ENCODE measurements at regions not wholly inside any gene's neighbourhood (a gene's known extent, or its start where the extent isn't known, plus 50 kb on each side); places are given as distances from the start of the nearest gene placed in this dataset.
"Not testable (repeated sequence)": the region's sequence is repeated elsewhere in the genome, so short reads cannot be mapped to it uniquely, and the experiment has no call there.

DNA sequence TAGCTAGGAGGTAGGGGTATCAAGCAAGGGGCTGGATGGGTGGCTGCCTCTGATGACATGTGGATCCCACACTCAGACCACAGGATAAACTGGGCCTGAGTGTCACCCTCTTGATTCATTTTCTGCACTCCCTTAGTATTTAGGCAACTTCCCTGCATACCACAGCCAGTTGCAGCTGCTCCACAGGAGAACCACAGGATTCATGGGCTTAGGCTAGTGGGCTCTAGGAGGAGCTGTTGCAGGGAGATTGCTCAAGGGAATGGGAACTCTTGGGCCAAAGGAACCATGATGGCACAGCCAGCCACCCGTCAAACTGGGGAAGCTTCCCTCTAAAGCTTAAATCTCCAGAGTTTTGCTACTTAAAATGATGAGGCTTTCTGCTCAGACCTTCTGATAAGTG is 269.7 kb upstream of the ASIC2 start:
- Mint-ChIP-seq H3K4me1 (ENCODE audit: unreplicated experiment) (peaks cover 2% of the 10 kb centered on the region), H3K9me3 (ENCODE audit: unreplicated experiment) (peaks cover 49% of the 10 kb centered on the region), H3K4me3 (ENCODE audit: unreplicated experiment) (no peak overlapping the region)

DNA sequence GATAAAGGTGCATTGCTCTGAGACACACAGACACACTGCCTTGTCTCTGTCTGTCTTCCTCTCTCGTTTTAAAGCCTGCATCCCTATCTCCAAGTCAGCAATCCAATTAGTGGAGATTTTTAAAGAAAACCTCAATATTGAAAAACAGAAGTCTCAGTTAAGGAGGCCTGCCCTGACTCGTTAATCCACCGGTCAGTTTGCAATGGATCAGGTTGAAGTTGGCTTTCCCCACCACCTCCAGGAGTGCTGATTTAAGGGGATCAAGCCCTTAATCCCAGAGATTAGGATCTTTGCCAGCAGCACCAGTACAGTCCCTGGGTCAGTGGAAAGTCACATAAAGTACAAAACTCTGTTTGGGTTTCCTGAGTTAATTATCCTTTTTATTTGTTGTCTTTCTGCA is 271.1 kb upstream of the ASIC2 start:
- Mint-ChIP-seq H3K27ac (ENCODE audit: unreplicated experiment) (no peak overlapping the region), H3K27me3 (ENCODE audit: unreplicated experiment) (no peaks in the 10 kb centered on the region), H3K4me3 (ENCODE audit: unreplicated experiment) (no peak overlapping the region), H3K9me3 (ENCODE audit: unreplicated experiment) (peaks cover 48% of the 10 kb centered on the region), H3K4me1 (ENCODE audit: unreplicated experiment) (peaks cover 2% of the 10 kb centered on the region), H3K36me3 (ENCODE audit: unreplicated experiment) (no peaks in the 10 kb centered on the region)
- no peak for DNase-seq (ENCODE audit: extremely low spot score, unreplicated experiment)
- TF ChIP-seq, protein P1, sequence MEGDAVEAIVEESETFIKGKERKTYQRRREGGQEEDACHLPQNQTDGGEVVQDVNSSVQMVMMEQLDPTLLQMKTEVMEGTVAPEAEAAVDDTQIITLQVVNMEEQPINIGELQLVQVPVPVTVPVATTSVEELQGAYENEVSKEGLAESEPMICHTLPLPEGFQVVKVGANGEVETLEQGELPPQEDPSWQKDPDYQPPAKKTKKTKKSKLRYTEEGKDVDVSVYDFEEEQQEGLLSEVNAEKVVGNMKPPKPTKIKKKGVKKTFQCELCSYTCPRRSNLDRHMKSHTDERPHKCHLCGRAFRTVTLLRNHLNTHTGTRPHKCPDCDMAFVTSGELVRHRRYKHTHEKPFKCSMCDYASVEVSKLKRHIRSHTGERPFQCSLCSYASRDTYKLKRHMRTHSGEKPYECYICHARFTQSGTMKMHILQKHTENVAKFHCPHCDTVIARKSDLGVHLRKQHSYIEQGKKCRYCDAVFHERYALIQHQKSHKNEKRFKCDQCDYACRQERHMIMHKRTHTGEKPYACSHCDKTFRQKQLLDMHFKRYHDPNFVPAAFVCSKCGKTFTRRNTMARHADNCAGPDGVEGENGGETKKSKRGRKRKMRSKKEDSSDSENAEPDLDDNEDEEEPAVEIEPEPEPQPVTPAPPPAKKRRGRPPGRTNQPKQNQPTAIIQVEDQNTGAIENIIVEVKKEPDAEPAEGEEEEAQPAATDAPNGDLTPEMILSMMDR (IDR thresholded peaks at IDR 0.05) = no peak

More for the DNA sequence above, 269.7 kb upstream of the ASIC2 start:
- TF ChIP-seq, protein P1 (IDR thresholded peaks at IDR 0.05) = no peak
- DNase-seq (ENCODE audit: extremely low spot score, unreplicated experiment) = no peak
- Mint-ChIP-seq H3K36me3 (ENCODE audit: unreplicated experiment) (no peaks in the 10 kb centered on the region), H3K27ac (ENCODE audit: unreplicated experiment) (no peak overlapping the region), H3K27me3 (ENCODE audit: unreplicated experiment) (no peaks in the 10 kb centered on the region)

DNA sequence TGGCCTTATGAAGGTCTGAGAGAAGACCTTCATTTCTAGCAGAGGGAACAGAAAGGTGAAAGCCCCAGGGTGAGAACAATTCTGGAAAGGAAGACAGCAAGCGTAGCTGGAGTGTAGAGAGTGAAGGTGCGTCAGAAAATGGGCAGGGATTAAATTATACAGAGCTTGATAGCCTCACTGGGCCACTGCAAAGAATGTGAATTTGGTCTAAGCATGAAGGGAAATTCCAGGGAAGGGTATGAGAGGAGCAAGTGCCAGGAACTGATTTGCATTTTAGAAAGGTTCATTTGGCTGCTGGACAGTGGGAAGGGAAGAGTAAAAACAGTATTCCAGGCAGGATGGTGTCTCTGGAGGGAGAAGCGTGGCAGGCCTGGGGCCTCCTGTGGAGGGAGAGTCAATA is 274.1 kb upstream of the ASIC2 start:
- DNase-seq (ENCODE audit: extremely low spot score, unreplicated experiment) = no peak
- Mint-ChIP-seq H3K27me3 (ENCODE audit: unreplicated experiment) (no peaks in the 10 kb centered on the region), H3K4me3 (ENCODE audit: unreplicated experiment) (no peak overlapping the region), H3K27ac (ENCODE audit: unreplicated experiment) (no peak overlapping the region), H3K9me3 (ENCODE audit: unreplicated experiment) (peaks cover 37% of the 10 kb centered on the region), H3K36me3 (ENCODE audit: unreplicated experiment) (no peaks in the 10 kb centered on the region), H3K4me1 (ENCODE audit: unreplicated experiment) (no peaks in the 10 kb centered on the region)
- TF ChIP-seq, protein P1 (IDR thresholded peaks at IDR 0.05) = no peak

DNA sequence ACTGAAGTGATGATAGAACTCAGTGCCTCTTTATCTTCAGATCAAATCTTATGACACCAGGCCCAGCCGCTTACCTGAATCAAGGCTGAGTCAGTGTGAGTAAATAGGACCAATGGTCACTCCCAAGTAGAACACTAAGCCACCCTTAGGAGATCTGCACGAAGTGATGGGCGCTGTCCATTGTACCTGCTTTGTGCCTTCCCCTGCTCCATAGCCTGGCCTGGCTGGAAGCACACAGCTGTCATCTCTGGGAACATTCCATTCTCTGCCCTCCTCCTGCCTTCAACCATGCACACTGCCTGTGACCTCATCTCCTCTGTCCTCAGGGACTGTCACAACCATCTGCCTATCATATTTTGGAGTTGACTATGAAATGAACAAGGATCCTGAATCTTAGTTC is 279.5 kb upstream of the ASIC2 start:
- Mint-ChIP-seq H3K36me3 (ENCODE audit: unreplicated experiment) (no peaks in the 10 kb centered on the region), H3K27me3 (ENCODE audit: unreplicated experiment) (no peaks in the 10 kb centered on the region), H3K27ac (ENCODE audit: unreplicated experiment) (no peak overlapping the region), H3K4me1 (ENCODE audit: unreplicated experiment) (no peaks in the 10 kb centered on the region), H3K4me3 (ENCODE audit: unreplicated experiment) (no peak overlapping the region), H3K9me3 (ENCODE audit: unreplicated experiment) (peaks cover 41% of the 10 kb centered on the region)
- TF ChIP-seq, protein P1 (IDR thresholded peaks at IDR 0.05) = no peak
- DNase-seq (ENCODE audit: extremely low spot score, unreplicated experiment) = no peak

DNA sequence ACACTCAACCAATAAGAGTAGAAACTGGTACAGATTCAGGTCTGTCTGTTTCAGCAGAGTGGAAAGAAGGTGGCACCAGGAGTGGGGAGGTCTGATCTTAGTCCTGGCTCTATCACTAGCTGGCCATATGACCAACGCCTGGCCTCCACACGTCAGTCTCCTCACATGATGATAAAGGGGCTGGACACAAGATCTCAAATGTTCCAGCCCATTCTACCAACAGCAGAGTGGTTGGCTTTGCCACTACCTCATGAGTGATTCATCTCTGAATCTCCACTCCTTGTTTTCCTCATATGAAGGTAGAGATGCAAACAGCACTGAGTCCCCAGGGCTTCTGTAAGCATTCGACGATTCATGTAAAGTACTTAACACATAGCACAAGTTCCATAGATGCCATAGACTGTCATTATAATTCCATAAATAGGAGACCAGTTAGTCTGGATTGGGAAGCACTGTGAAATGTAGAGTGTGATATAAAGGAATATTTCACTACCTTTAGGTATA is 281.9 kb upstream of the ASIC2 start:
- H3K27ac Mint-ChIP-seq (ENCODE audit: unreplicated experiment) = no peak overlapping the region

DNA sequence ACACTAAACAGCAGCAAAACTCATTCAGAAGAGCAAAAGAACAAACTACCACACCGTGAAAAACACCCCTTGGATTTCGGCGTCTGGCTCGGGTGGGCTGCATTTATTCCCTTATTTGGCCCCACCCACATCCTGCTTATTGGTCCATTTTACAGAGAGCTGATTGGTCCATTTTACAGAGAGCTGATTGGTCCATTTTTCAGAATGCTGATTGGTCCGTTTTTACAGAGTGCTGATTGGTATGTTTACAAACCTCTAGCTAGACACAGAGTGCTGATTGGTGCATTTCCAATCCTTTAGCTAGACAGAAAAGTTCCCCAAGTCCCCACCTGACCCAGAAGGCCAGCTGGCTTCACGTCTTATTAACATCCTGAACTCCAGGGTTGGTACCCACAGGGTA is 286.6 kb upstream of the ASIC2 start:
- not testable (repeated sequence) for H3K4me3 Mint-ChIP-seq (ENCODE audit: unreplicated experiment); H3K27me3 Mint-ChIP-seq (ENCODE audit: unreplicated experiment); H3K27ac Mint-ChIP-seq (ENCODE audit: unreplicated experiment); DNase-seq (ENCODE audit: extremely low spot score, unreplicated experiment); H3K4me1 Mint-ChIP-seq (ENCODE audit: unreplicated experiment); H3K36me3 Mint-ChIP-seq (ENCODE audit: unreplicated experiment)
- peaks cover 35% of the 10 kb centered on the region for H3K9me3 Mint-ChIP-seq (ENCODE audit: unreplicated experiment)

More for the DNA sequence above, 281.9 kb upstream of the ASIC2 start:
- DNase-seq (ENCODE audit: extremely low spot score, unreplicated experiment) = no peak
- H3K36me3 Mint-ChIP-seq (ENCODE audit: unreplicated experiment) = no peaks in the 10 kb centered on the region
- peaks cover 48% of the 10 kb centered on the region for H3K9me3 Mint-ChIP-seq (ENCODE audit: unreplicated experiment)
- no peak overlapping the region for H3K4me3 Mint-ChIP-seq (ENCODE audit: unreplicated experiment)
- H3K27me3 Mint-ChIP-seq (ENCODE audit: unreplicated experiment) = no peaks in the 10 kb centered on the region
- no peaks in the 10 kb centered on the region for H3K4me1 Mint-ChIP-seq (ENCODE audit: unreplicated experiment)
- TF ChIP-seq, protein P1 (IDR thresholded peaks at IDR 0.05) = no peak

All from osteocyte (in vitro differentiated cells).